H1 (cell line): ENCODE measurements at regions not wholly inside any gene's neighbourhood (a gene's known extent, or its start where the extent isn't known, plus 50 kb on each side); places are given as distances from the start of the nearest gene placed in this dataset.

Experiments
- CTCF ChIA-PET: fragments of 300-600 bp; sonication (Branson Sonifier 250); formaldehyde crosslinking; loops from one replicate; lab custom pipeline; 2021; ENCODE audit not compliant: partially characterized antibody; lab: Charles Lee
- POLR2A ChIA-PET: fragments of 300-600 bp; sonication (Branson Sonifier 250); formaldehyde crosslinking; loops from one replicate; lab custom pipeline; 2021; ENCODE audit warnings: inconsistent platforms; ENCODE audit not compliant: partially characterized antibody; lab: Charles Lee
- DNase-seq, 2 experiments: peaks; one replicate each; pipeline versions ENCODE4 v3.0.0 to v3.0.0-alpha.2; 2010 to 2022; ENCODE audit warnings: low spot score in 2 of 2, low read depth in 1 of 2, mixed read lengths in 1 of 2
- FAIRE-seq: peaks from 2 replicates; lab custom pipeline; 2011; peaks lifted over from hg19 to GRCh38; lab: Jason Lieb, UNC
- H2AFZ ChIP-seq: 2 replicates; pipeline ENCODE4 v1.8.1; 2012; ENCODE audit warnings: low read length, inconsistent platforms
- H2AK5ac ChIP-seq: 2 replicates; pipeline ENCODE4 v1.6.1; 2013; ENCODE audit warnings: low read depth, low read length
- H2BK120ac ChIP-seq: replicated peaks from 2 replicates; pipeline ENCODE3; 2013; ENCODE audit warnings: low read depth, low read length, inconsistent platforms
- H2BK12ac ChIP-seq: 2 replicates; pipeline ENCODE4 v1.6.1; 2013; ENCODE audit warnings: low read depth, low read length
- H2BK15ac ChIP-seq: 2 replicates; pipeline ENCODE4 v1.6.1; 2013; ENCODE audit warnings: low read length
- H2BK20ac ChIP-seq: 2 replicates; pipeline ENCODE4 v1.6.1; 2013; ENCODE audit warnings: low read length
- H2BK5ac ChIP-seq: 2 replicates; pipeline ENCODE4 v1.6.1; 2013; ENCODE audit warnings: low read depth, low read length
- H3K14ac ChIP-seq: 2 replicates; pipeline ENCODE4 v1.6.1; 2013; ENCODE audit warnings: inconsistent platforms; ENCODE audit not compliant: insufficient read length
- H3K18ac ChIP-seq: 2 replicates; pipeline ENCODE4 v1.6.1; 2013; ENCODE audit warnings: low read length; ENCODE audit errors: extremely low read depth
- H3K23ac ChIP-seq: 2 replicates; pipeline ENCODE4 v1.6.1; 2013; ENCODE audit warnings: inconsistent platforms; ENCODE audit not compliant: insufficient read length
- H3K23me2 ChIP-seq: 2 replicates; pipeline ENCODE4 v1.6.1; 2013; ENCODE audit warnings: low read depth, low read length
- H3K27ac ChIP-seq: 2 replicates; pipeline ENCODE4 v1.6.1; 2011; ENCODE audit warnings: low read depth, low read length, inconsistent platforms
- H3K27me3 ChIP-seq, 4 experiments: replicated peaks in 1 of 4; 1 replicate in 1 of 4; 2 replicates in 3 of 4; pipeline versions ENCODE4 v1.6.1 to v1.8.1; 2011 to 2013; ENCODE audit warnings: low read length in 3 of 4, mild to moderate bottlenecking in 3 of 4, inconsistent platforms in 2 of 4, mixed read lengths in 2 of 4, moderate library complexity in 1 of 4; ENCODE audit not compliant: control insufficient read depth in 3 of 4, insufficient read depth in 3 of 4; ENCODE audit errors: extremely low read depth in 1 of 4
- H3K36me3 ChIP-seq, 4 experiments: 2 replicates each; pipeline versions ENCODE4 v1.6.1 to v1.8.1; 2011 to 2013; ENCODE audit warnings: mild to moderate bottlenecking in 4 of 4, low read length in 3 of 4, moderate library complexity in 2 of 4, control low read depth in 1 of 4, inconsistent platforms in 1 of 4; ENCODE audit not compliant: insufficient read depth in 4 of 4, control insufficient read depth in 2 of 4
- H3K4ac ChIP-seq: replicated peaks from 2 replicates; pipeline ENCODE3; 2013; ENCODE audit warnings: low read length, low read depth, mixed read lengths, inconsistent platforms; ENCODE audit not compliant: insufficient read length
- H3K4me1 ChIP-seq, 4 experiments: replicated peaks in 1 of 4; 1 replicate in 1 of 4; 2 replicates in 3 of 4; pipeline versions ENCODE4 v1.6.1 to v1.8.1; 2011 to 2013; ENCODE audit warnings: low read length in 3 of 4, inconsistent platforms in 2 of 4, mixed read lengths in 1 of 4; ENCODE audit not compliant: insufficient read depth in 4 of 4, control insufficient read depth in 3 of 4
- H3K4me2 ChIP-seq, 2 experiments: 2 replicates each; pipeline versions ENCODE4 v1.6.1 to v1.8.1; 2011 to 2013; ENCODE audit warnings: low read depth in 2 of 2, low read length in 2 of 2, control low read depth in 1 of 2, inconsistent platforms in 1 of 2, mild to moderate bottlenecking in 1 of 2; ENCODE audit not compliant: insufficient read depth in 1 of 2
- H3K4me3 ChIP-seq, 4 experiments: fragments of 200-600, 300-600 bp in 1 of 4; sonication (generic), shearing (Covaris generic), sonication (Bioruptor Twin) in 1 of 4; 2 replicates each; pipeline versions ENCODE4 v1.5.1 to v1.8.1; 2011 to 2016; ENCODE audit warnings: low read length in 4 of 4, low read depth in 3 of 4, control low read depth in 2 of 4, inconsistent platforms in 2 of 4, mild to moderate bottlenecking in 2 of 4, mixed read lengths in 1 of 4, moderate library complexity in 1 of 4; ENCODE audit not compliant: insufficient read depth in 2 of 4; ENCODE audit errors: extremely low read depth in 1 of 4
- H3K56ac ChIP-seq: replicated peaks from 2 replicates; pipeline ENCODE3; 2013; ENCODE audit warnings: low read depth, mild to moderate bottlenecking, mixed read lengths, low read length, inconsistent platforms; ENCODE audit not compliant: insufficient read length
- H3K79me1 ChIP-seq: 2 replicates; pipeline ENCODE4 v1.6.1; 2013; ENCODE audit warnings: low read depth, low read length, control low read depth
- H3K79me2 ChIP-seq, 2 experiments: 2 replicates each; pipeline versions ENCODE4 v1.6.1 to v1.8.1; 2012 to 2013; ENCODE audit warnings: low read length in 2 of 2, mild to moderate bottlenecking in 2 of 2, inconsistent platforms in 1 of 2; ENCODE audit not compliant: insufficient read depth in 2 of 2, control insufficient read depth in 1 of 2
- H3K9ac ChIP-seq, 4 experiments: replicated peaks in 1 of 4; 1 replicate in 1 of 4; 2 replicates in 3 of 4; pipeline versions ENCODE4 v1.6.1 to v1.8.1; 2011 to 2013; ENCODE audit warnings: low read depth in 3 of 4, low read length in 3 of 4, control low read depth in 2 of 4, mild to moderate bottlenecking in 2 of 4, moderate library complexity in 2 of 4, inconsistent platforms in 1 of 4; ENCODE audit errors: extremely low read depth in 1 of 4
- H3K9me3 ChIP-seq, 2 experiments: 2 replicates each; pipeline versions ENCODE4 v1.6.1 to v1.8.1; 2012 to 2013; ENCODE audit warnings: mild to moderate bottlenecking in 2 of 2, moderate library complexity in 2 of 2, control low read depth in 1 of 2, inconsistent platforms in 1 of 2, low read depth in 1 of 2, low read length in 1 of 2, mixed read lengths in 1 of 2; ENCODE audit not compliant: insufficient read depth in 2 of 2
- H4K20me1 ChIP-seq, 2 experiments: replicated peaks in 1 of 2; 2 replicates each; pipeline versions ENCODE3 to v1.8.1; 2011 to 2013; ENCODE audit warnings: inconsistent platforms in 2 of 2, low read length in 2 of 2, mild to moderate bottlenecking in 1 of 2; ENCODE audit not compliant: insufficient read depth in 2 of 2, control insufficient read depth in 1 of 2
- H4K5ac ChIP-seq: 2 replicates; pipeline ENCODE4 v1.6.1; 2013; ENCODE audit warnings: low read length, low read depth, mixed read lengths, inconsistent platforms; ENCODE audit not compliant: insufficient read length
- H4K8ac ChIP-seq: 2 replicates; pipeline ENCODE4 v1.8.0; 2013; ENCODE audit warnings: mild to moderate bottlenecking, moderate library complexity, low read length, inconsistent platforms; ENCODE audit not compliant: insufficient read depth; ENCODE audit errors: extremely low read depth
- H4K91ac ChIP-seq: replicated peaks from 2 replicates; pipeline ENCODE3; 2013; ENCODE audit warnings: low read length, mixed read lengths, inconsistent platforms; ENCODE audit not compliant: insufficient read length
- CHD2 ChIP-seq: IDR thresholded peaks from 2 replicates; pipeline ENCODE4 v1.6.1; 2012; ENCODE audit warnings: low read length, improper control_type of control experiment
- CTCF ChIP-seq, 3 experiments: IDR thresholded peaks; 1 replicate in 2 of 3; 2 replicates in 1 of 3; pipeline versions ENCODE4 v1.5.1 to v1.6.1; 2011; ENCODE audit warnings: low read length in 3 of 3, mild to moderate bottlenecking in 3 of 3, inconsistent platforms in 2 of 3, low read depth in 1 of 3, moderate library complexity in 1 of 3; ENCODE audit not compliant: insufficient read depth in 1 of 3; ENCODE audit errors: control extremely low read depth in 1 of 3
- JUN ChIP-seq: IDR thresholded peaks from 2 replicates; pipeline ENCODE4 v1.6.1; 2011; ENCODE audit warnings: low read depth, mild to moderate bottlenecking, improper control_type of control experiment, low read length
- SIN3A ChIP-seq, 2 experiments: IDR thresholded peaks in 1 of 2; conservative IDR thresholded peaks in 1 of 2; 2 replicates each; pipeline ENCODE4 v1.6.1; 2011 to 2012; ENCODE audit warnings: low read length in 2 of 2, improper control_type of control experiment in 1 of 2, low read depth in 1 of 2, mild to moderate bottlenecking in 1 of 2
- SIRT6 ChIP-seq: IDR thresholded peaks from one replicate; pipeline ENCODE4 v1.7.1; 2012; ENCODE audit warnings: low read length, inconsistent platforms
- SP4 ChIP-seq: IDR thresholded peaks from 2 replicates; pipeline ENCODE4 v1.6.1; 2012; ENCODE audit warnings: low read length, inconsistent platforms
- SRF ChIP-seq: IDR thresholded peaks from 2 replicates; pipeline ENCODE4 v1.6.1; 2011; ENCODE audit warnings: mild to moderate bottlenecking, low read depth, low read length, moderate library complexity
- TBP ChIP-seq: IDR thresholded peaks from 2 replicates; pipeline ENCODE4 v1.6.1; 2011; ENCODE audit warnings: low read depth, low read length, improper control_type of control experiment
- YY1 ChIP-seq: IDR thresholded peaks from 2 replicates; pipeline ENCODE4 v1.6.1; 2011; ENCODE audit warnings: low read depth, mild to moderate bottlenecking, low read length
- WGBS, 2 experiments: shearing (Covaris generic) in 1 of 2; methylation state at CpG; one replicate each; pipeline versions ENCODE4 v1.1.6 to v1.1.7; 2013 to 2015; ENCODE audit warnings: low lambda C conversion rate in 2 of 2, mixed read lengths in 2 of 2, inconsistent platforms in 1 of 2, low coverage in 1 of 2, missing lambda C conversion rate in 1 of 2; ENCODE audit not compliant: insufficient replicate concordance in 2 of 2, insufficient coverage in 1 of 2, insufficient read length in 1 of 2; ENCODE audit errors: extremely low coverage in 1 of 2, missing lambda C conversion rate in 1 of 2; 5-methylcytosine and 5-hydroxymethylcytosine counted together

- no peak overlapping the region for H2BK12ac ChIP-seq
- H3K79me1 ChIP-seq, result no peaks in the 10 kb centered on the region
- CTCF ChIA-PET, result interaction anchor here (0.9 to 1.1 kb wide), 2 partner anchors 449 to 803 kb away, joined by 3 read pairs; no protein-coding TSS in a partner anchor
- H4K91ac ChIP-seq, result no peak overlapping the region
- H3K18ac ChIP-seq, result no peak overlapping the region; the same call in 1 of the 2 replicates
- POLR2A ChIA-PET, result no interaction called here
- no peak overlapping the region for H3K9ac ChIP-seq
- H2BK120ac ChIP-seq, result no peak overlapping the region
- H3K23ac ChIP-seq, result no peak overlapping the region
- H3K14ac ChIP-seq, result no peak overlapping the region
- no peaks in the 10 kb centered on the region for H3K23me2 ChIP-seq
- no peak for FAIRE-seq
- H2AK5ac ChIP-seq, result no peak overlapping the region
- H2BK5ac ChIP-seq, result no peak overlapping the region
- no peaks in the 10 kb centered on the region for H3K36me3 ChIP-seq
- H3K56ac ChIP-seq, result no peak overlapping the region
- no peak for DNase-seq
- no peak overlapping the region for H2BK15ac ChIP-seq
- no peak overlapping the region for H4K8ac ChIP-seq
- H3K79me2 ChIP-seq, result no peaks in the 10 kb centered on the region
- H4K20me1 ChIP-seq, result no peaks in the 10 kb centered on the region
- WGBS, 2 experiments, result 77% methylated on average over 8 of the region's 8 CpGs; no CpG with 5 or more reads in 1 of the 2 experiments
- H3K4ac ChIP-seq, result no peak overlapping the region
- peaks cover 0 to 14% (median 3%) of the 10 kb centered on the region in 4 experiments; a peak in 4 of 7 replicates for H3K4me1 ChIP-seq
- no peak overlapping the region for H2BK20ac ChIP-seq
- no peak overlapping the region for H3K4me2 ChIP-seq
- H3K27ac ChIP-seq, result no peak overlapping the region
- H3K27me3 ChIP-seq, result no peaks in the 10 kb centered on the region
- H3K4me3 ChIP-seq, result no peak overlapping the region
- H2AFZ ChIP-seq, result 0 out of 2 replicates have a peak overlapping the region, but pooled peaks have one; percentile 9
- H4K5ac ChIP-seq, result no peak overlapping the region
- no peaks in the 10 kb centered on the region for H3K9me3 ChIP-seq
- TF ChIP-seq TBP (no peak), CHD2 (no peak), SIRT6 (no peak), YY1 (no peak), SRF (no peak), JUN (no peak), SP4 (no peak), SIN3A (conservative IDR thresholded peaks at IDR 0.05 in 1 of 2, IDR thresholded peaks at IDR 0.05 in 1 of 2; ENCODE audit: low read depth in 1 of 2, low read length in 2 of 2) (no peak), CTCF (IDR thresholded peaks at IDR 0.05; ENCODE audit: control extremely low read depth in 1 of 3, insufficient read depth in 1 of 3, low read depth in 1 of 3, low read length in 3 of 3) (no peak)
These were observed 1409.6 kb upstream of the WWC1 start for GRCh38 chr5:166881802-166882201.
